HG03097 (cell line): ENCODE measurements at regions not wholly inside any gene's neighbourhood (a gene's known extent, or its start where the extent isn't known, plus 50 kb on each side); places are given as distances from the start of the nearest gene placed in this dataset.

Experiments
- ATAC-seq: cut with Tn5 transposase; IDR thresholded peaks from one replicate; pipeline ENCODE4 v1.9.1; 2021; ENCODE audit not compliant: unreplicated experiment, low FRiP score

DNA sequence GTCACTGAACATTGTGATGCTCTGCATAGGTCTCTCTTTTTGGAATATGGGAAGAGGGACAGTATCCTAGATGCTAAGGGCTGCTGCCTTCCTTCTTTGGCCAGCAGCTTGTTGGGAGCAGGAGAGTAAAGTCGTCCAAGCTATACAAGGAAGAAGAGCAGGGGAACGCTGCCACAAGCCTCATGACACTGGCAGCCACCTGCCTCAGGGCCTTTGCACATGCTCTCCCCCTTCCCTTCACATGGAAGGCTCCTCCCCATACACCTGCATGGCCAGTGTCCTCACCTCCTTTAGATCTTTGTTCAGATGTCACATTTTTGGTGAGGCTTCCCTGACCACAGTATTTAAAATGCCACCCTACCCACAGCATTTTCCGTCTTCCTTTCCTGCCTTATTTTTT, 78.1 kb upstream of the CRHR1 start:
- no peak for ATAC-seq

DNA sequence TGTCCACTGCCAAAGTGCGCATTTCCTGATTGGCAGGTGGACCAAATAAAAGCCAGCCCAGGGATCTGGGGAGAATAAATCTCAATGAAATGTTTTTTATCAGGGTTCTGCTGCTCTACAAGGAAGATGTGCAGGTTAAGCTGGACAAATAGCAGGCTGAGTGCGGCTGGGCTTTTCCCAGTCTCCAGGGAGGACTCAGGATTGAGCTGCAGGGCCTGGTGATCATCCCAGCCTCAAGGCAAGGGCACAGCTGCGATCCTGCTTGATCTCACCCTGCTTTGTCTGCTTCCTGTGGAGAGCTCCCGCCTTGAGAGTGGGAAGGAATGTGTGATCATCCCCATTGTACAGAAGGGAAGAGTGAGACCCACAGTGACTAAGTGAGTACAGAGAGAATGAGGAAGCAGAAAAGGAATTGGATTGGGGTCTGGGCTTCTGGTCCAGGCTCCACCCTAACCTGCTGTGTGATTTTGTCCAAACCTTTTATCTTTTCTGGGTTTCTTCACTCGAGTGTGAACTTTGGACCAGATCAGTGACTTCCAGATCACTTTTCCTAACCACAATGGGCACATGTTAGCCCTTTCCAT, 75.3 kb upstream of the CRHR1 start:
- ATAC-seq = no peak

DNA sequence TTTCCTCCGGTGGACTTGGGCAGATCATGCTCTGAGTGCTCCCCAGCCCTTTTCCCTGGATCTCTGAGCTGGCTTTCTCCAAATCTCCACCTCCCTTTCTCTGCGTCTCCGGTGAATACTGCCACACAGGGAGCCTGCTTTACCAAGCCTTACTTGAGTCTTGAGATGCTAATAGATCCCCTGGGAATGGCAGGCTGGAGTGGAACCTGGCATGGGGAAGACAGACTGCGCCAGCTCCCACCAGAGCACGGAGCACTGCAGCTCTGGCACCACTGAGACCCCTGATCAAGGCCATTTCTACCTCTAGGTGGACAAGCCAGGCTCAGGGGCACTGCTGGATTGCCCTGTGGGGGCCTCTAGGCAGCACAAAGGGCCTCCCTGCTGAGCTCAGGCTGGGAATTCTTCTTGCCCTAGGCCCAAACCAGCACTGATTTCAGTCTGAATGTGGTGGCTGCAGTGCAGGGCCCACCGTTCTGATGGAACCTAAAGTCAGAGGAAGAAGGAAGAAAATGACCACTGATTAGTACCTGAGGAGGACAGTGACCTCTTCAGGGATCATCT, 74.3 kb upstream of the CRHR1 start:
- no peak for ATAC-seq

GRCh38 chr17:45715787-45716186, 68.3 kb upstream of the CRHR1 start:
- no peak for ATAC-seq

- no peak for ATAC-seq
Observed at GRCh38 chr17:45718791-45719190, 65.3 kb upstream of the CRHR1 start.

- no peak for ATAC-seq
Observed at GRCh38 chr17:45719335-45720071, 64.6 kb upstream of the CRHR1 start.

DNA sequence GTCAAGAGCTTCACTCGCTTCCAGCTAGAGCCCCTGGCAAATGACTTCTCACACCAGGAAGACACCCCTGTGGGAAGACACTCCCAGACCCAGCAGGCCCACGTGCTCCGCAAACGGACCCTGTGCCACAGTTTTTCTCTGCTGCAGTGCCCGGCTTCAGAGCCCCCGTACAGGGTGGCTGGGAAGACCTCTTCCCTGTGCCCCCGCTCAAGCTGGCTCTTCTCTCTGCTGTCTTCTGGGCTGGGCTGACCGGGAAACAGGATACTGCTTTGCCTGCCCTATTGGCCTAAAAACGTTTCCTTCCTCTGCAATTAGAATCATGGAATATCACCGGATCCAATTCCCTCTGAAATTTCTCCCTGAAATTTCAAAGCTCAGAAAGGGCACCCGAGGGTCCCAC, 63.7 kb upstream of the CRHR1 start:
- ATAC-seq = no peak

GRCh38 chr17:45722161-45722560, 62.0 kb upstream of the CRHR1 start:
- ATAC-seq = no peak

DNA sequence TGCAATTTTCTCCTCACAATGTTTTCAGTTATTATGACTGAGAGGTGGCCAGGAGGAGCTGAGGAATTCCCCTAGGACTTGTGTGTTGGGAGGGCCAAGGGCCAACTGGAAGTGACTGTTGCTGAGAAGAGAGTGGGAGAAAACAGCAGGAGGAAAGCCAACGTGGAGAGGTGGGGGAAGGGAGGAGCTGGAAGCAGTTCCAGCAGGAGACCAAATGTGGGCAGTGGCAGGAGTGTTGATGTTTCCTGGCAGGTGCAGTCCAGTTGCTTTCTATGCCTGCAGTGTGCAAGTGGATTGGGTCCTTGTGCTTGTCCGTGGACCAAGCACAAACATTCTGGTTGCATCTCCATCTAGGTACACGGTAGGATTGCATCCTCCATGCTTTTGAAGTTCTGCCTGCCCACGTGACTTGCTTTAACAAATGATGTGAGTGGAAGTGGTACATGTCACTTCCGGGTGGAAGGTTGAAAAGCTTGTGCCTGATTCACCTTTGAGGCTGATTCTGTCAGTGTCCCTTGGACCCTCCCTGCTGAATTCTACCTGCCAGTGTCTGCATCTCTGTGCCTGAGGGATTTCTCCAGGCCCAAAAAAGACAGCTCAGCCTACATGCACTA, 54.7 kb upstream of the CRHR1 start:
- no peak for ATAC-seq

DNA sequence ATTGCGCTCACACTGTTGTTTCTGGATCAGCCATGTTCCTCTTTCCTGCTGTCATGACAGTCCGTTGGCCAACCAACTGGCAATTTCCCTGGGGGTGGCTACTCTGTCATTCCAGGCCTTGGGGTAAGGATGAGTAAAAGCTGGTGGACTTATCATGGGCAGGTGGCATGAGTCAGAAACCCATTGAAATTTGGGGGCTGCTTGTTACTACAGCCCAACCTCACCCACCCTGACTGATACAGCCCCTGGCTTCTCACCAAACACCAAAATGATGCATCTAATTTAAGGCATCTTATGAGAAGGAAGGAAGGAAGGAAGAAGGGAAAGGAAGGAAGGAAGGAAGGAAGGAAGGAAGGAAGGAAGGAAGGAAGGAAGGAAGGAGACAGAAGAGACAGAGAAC, 53.9 kb upstream of the CRHR1 start:
- no peak for ATAC-seq

DNA sequence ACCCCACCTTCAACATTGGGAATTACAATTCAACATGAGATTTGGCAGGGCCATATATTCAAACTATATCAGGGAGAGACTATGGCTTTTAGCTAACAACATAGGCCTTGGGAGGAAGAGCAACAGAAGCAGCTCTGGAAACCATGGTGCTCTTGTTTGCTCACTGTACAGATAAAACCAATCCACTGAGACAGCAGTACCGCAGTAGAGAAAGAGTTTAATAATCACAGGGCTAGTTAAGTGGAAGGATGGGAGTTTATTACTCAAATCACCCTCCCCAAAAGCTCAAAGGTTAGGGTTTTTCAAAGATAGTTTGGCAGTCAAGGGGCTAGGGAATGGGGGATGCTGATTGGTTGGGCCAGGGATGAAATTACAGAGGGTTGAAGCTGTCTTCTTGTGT, 52.7 kb upstream of the CRHR1 start:
- no peak for ATAC-seq

GRCh38 chr17:45732926-45733505, 51.1 kb upstream of the CRHR1 start:
- no peak for ATAC-seq

DNA sequence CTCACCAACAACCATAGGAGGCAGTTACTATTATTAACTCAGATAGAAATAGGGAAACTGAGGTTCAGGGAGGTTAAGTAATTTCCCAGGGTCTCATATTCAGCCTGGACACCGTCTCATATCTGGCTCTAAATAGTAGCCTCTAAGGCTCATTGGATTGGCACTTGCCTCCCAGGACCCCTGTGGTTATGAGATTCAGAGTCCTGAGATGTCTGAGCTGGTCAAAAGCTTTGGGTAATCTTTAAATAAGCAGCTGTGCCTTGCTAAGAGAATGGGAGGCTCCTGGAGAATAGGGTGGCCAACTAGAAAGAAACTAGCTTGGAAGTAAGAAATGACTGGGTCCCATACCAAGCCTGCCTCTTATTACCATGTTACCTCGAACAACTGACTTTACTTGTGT, 50.3 kb upstream of the CRHR1 start:
- no peak for ATAC-seq
